HL-60 (cell line): ENCODE measurements at regions not wholly inside any gene's neighbourhood (a gene's known extent, or its start where the extent isn't known, plus 50 kb on each side); places are given as distances from the start of the nearest gene placed in this dataset.

ENCODE experiments used
- DNase-seq, 2 experiments: peaks; one replicate each; pipeline ENCODE4 v3.0.0-alpha.2; 2010 to 2020; ENCODE audit warnings: low read depth in 1 of 2, low spot score in 1 of 2
- H3K27ac ChIP-seq: fragments of 250-450 bp; sonication (Bioruptor Pico); replicated peaks from 2 replicates; pipeline ENCODE4 v1.5.1; 2020; ENCODE audit warnings: mild to moderate bottlenecking, moderate library complexity
- H3K27me3 ChIP-seq: fragments of 250-450 bp; sonication (Bioruptor Pico); 2 replicates; pipeline ENCODE4 v1.5.1; 2021; ENCODE audit warnings: mild to moderate bottlenecking, moderate library complexity; ENCODE audit not compliant: insufficient read depth, poor library complexity, severe bottlenecking
- H3K4me3 ChIP-seq: replicated peaks from 2 replicates; pipeline ENCODE4 v1.5.1; 2011; ENCODE audit warnings: mild to moderate bottlenecking, control low read depth, low read length; ENCODE audit not compliant: insufficient read depth
- GABPA ChIP-seq: IDR thresholded peaks from 2 replicates; pipeline ENCODE4 v1.6.1; 2012; ENCODE audit warnings: low read depth
- POLR2AphosphoS5 ChIP-seq: IDR thresholded peaks from 2 replicates; pipeline ENCODE4 v1.6.1; 2012; ENCODE audit warnings: low read depth
- SPI1 ChIP-seq: IDR thresholded peaks from 2 replicates; pipeline ENCODE4 v1.6.1; 2012; ENCODE audit warnings: low read depth, mild to moderate bottlenecking, borderline replicate concordance
- TF ChIP-seq, protein P1 (sequence below): IDR thresholded peaks from 2 replicates; pipeline ENCODE4 v1.6.1; 2012; ENCODE audit warnings: low read depth; ENCODE audit not compliant: insufficient replicate concordance
- TF ChIP-seq, protein P2 (sequence below): IDR thresholded peaks from one replicate; pipeline ENCODE4 v1.5.1; 2011; ENCODE audit warnings: low read length, control low read depth, inconsistent platforms; ENCODE audit not compliant: insufficient read depth

GRCh38 chr14:41073544-41073943, 533.1 kb upstream of the LRFN5 start:
- TF ChIP-seq SPI1 = no peak
- TF ChIP-seq, protein P1, sequence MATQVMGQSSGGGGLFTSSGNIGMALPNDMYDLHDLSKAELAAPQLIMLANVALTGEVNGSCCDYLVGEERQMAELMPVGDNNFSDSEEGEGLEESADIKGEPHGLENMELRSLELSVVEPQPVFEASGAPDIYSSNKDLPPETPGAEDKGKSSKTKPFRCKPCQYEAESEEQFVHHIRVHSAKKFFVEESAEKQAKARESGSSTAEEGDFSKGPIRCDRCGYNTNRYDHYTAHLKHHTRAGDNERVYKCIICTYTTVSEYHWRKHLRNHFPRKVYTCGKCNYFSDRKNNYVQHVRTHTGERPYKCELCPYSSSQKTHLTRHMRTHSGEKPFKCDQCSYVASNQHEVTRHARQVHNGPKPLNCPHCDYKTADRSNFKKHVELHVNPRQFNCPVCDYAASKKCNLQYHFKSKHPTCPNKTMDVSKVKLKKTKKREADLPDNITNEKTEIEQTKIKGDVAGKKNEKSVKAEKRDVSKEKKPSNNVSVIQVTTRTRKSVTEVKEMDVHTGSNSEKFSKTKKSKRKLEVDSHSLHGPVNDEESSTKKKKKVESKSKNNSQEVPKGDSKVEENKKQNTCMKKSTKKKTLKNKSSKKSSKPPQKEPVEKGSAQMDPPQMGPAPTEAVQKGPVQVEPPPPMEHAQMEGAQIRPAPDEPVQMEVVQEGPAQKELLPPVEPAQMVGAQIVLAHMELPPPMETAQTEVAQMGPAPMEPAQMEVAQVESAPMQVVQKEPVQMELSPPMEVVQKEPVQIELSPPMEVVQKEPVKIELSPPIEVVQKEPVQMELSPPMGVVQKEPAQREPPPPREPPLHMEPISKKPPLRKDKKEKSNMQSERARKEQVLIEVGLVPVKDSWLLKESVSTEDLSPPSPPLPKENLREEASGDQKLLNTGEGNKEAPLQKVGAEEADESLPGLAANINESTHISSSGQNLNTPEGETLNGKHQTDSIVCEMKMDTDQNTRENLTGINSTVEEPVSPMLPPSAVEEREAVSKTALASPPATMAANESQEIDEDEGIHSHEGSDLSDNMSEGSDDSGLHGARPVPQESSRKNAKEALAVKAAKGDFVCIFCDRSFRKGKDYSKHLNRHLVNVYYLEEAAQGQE = no peak
- TF ChIP-seq POLR2AphosphoS5 = no peak
- no peak for TF ChIP-seq GABPA
- TF ChIP-seq, protein P2, sequence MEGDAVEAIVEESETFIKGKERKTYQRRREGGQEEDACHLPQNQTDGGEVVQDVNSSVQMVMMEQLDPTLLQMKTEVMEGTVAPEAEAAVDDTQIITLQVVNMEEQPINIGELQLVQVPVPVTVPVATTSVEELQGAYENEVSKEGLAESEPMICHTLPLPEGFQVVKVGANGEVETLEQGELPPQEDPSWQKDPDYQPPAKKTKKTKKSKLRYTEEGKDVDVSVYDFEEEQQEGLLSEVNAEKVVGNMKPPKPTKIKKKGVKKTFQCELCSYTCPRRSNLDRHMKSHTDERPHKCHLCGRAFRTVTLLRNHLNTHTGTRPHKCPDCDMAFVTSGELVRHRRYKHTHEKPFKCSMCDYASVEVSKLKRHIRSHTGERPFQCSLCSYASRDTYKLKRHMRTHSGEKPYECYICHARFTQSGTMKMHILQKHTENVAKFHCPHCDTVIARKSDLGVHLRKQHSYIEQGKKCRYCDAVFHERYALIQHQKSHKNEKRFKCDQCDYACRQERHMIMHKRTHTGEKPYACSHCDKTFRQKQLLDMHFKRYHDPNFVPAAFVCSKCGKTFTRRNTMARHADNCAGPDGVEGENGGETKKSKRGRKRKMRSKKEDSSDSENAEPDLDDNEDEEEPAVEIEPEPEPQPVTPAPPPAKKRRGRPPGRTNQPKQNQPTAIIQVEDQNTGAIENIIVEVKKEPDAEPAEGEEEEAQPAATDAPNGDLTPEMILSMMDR = no peak

GRCh38 chr14:41072776-41073175, 533.9 kb upstream of the LRFN5 start:
- DNase-seq = no peak
- no peak overlapping the region for H3K27ac ChIP-seq

More at GRCh38 chr14:41073544-41073943, 533.1 kb upstream of the LRFN5 start:
- no peak overlapping the region for H3K27ac ChIP-seq
- H3K27me3 ChIP-seq = no peaks in the 10 kb centered on the region
- H3K4me3 ChIP-seq = no peak overlapping the region
- DNase-seq = no peak

GRCh38 chr14:41071351-41071750, 535.3 kb upstream of the LRFN5 start:
- no peak for DNase-seq
- Histone ChIP-seq H3K4me3 (no peak overlapping the region), H3K27ac (no peak overlapping the region), H3K27me3 (no peaks in the 10 kb centered on the region)
- TF ChIP-seq SPI1 (no peak), GABPA (no peak), POLR2AphosphoS5 (no peak)
- TF ChIP-seq, protein P1 = no peak
- TF ChIP-seq, protein P2 = no peak

More at GRCh38 chr14:41072776-41073175, 533.9 kb upstream of the LRFN5 start:
- Histone ChIP-seq H3K4me3 (no peak overlapping the region), H3K27me3 (no peaks in the 10 kb centered on the region)
- TF ChIP-seq, protein P2 = no peak
- TF ChIP-seq GABPA (no peak), POLR2AphosphoS5 (no peak), SPI1 (no peak)
- TF ChIP-seq, protein P1 = no peak
